AG04450 (cell line): ENCODE measurements at regions not wholly inside any gene's neighbourhood (a gene's known extent, or its start where the extent isn't known, plus 50 kb on each side); places are given as distances from the start of the nearest gene placed in this dataset.

Source experiments
- CTCF ChIA-PET: fragments of 300-600, 350-600 bp; formaldehyde crosslinking; extraction: SDS; loops from one replicate; lab custom pipeline; 2022; ENCODE audit warnings: antibody characterized with exemption, inconsistent platforms; lab: Charles Lee
- POLR2A ChIA-PET: fragments of 350-600 bp; formaldehyde crosslinking; extraction: SDS; loops from one replicate; lab custom pipeline; 2021; ENCODE audit warnings: antibody characterized with exemption, inconsistent platforms; lab: Yijun Ruan, JAX
- DNase-seq: peaks from one replicate; pipeline ENCODE4 v3.0.0-alpha.2; 2011; ENCODE audit warnings: low read depth, low spot score
- H3K27ac ChIP-seq: one replicate; pipeline ENCODE4 v1.5.1; 2012; ENCODE audit warnings: low read depth, low read length, control low read depth
- H3K27me3 ChIP-seq: one replicate; pipeline ENCODE4 v1.6.0; 2012; ENCODE audit warnings: low read length; ENCODE audit not compliant: control insufficient read depth, insufficient read depth
- H3K4me3 ChIP-seq: 2 replicates; pipeline ENCODE4 v1.5.1; 2011; ENCODE audit warnings: mild to moderate bottlenecking, low read depth, low read length, control low read depth
- H3K9me3 ChIP-seq: 2 replicates; pipeline ENCODE4 v1.5.1; 2012; ENCODE audit warnings: low read length; ENCODE audit not compliant: control insufficient read depth, insufficient read depth
- CTCF ChIP-seq: IDR thresholded peaks from 2 replicates; pipeline ENCODE4 v1.5.1; 2011; ENCODE audit warnings: low read depth, low read length, control low read depth, inconsistent platforms

GRCh38 chr21:43352568-43353281 is 74.2 kb downstream of the SIK1 start:
- ChIA-PET CTCF (no interaction called here), POLR2A (no interaction called here)
- DNase-seq, result no peak
- H3K27ac ChIP-seq, result no peak overlapping the region
- peaks cover 4% of the 10 kb centered on the region for H3K27me3 ChIP-seq
- no peak for TF ChIP-seq CTCF
- no peak overlapping the region for H3K4me3 ChIP-seq
- no peaks in the 10 kb centered on the region; the same call in 1 of the 2 replicates for H3K9me3 ChIP-seq

GRCh38 chr21:43352154-43352537 is 74.8 kb downstream of the SIK1 start:
- ChIA-PET POLR2A (no interaction called here), CTCF (no interaction called here)
- Histone ChIP-seq H3K27me3 (peaks cover 4% of the 10 kb centered on the region), H3K9me3 (no peaks in the 10 kb centered on the region; the same call in 1 of the 2 replicates), H3K27ac (no peak overlapping the region), H3K4me3 (no peak overlapping the region)
- no peak for TF ChIP-seq CTCF
- DNase-seq, result no peak

- CTCF ChIA-PET, result no interaction called here
- H3K9me3 ChIP-seq, result peaks cover 2% of the 10 kb centered on the region; the same call in 1 of the 2 replicates
- no peak overlapping the region for H3K27ac ChIP-seq
- POLR2A ChIA-PET, result interaction anchor here (0.7 kb wide), 1 partner anchor 21 kb away, joined by 7 read pairs; no protein-coding TSS in a partner anchor
- no peak for TF ChIP-seq CTCF
- DNase-seq, result no peak
- peaks cover 4% of the 10 kb centered on the region for H3K27me3 ChIP-seq
- H3K4me3 ChIP-seq, result no peak overlapping the region
Observed at GRCh38 chr21:43351501-43352153, 75.3 kb downstream of the SIK1 start.

- Histone ChIP-seq H3K9me3 (peaks cover 21% of the 10 kb centered on the region; the same call in 1 of the 2 replicates), H3K27me3 (peaks cover 2% of the 10 kb centered on the region), H3K4me3 (no peak overlapping the region), H3K27ac (no peak overlapping the region)
- TF ChIP-seq CTCF, result no peak
- CTCF ChIA-PET, result no interaction called here
- POLR2A ChIA-PET, result interaction anchor here (0.6 kb wide), 1 partner anchor 380 kb away, joined by 4 read pairs; no protein-coding TSS in a partner anchor
- DNase-seq, result no peak
Observed at GRCh38 chr21:43349644-43350043, 77.3 kb downstream of the SIK1 start.

GRCh38 chr21:43348801-43349261 is 78.1 kb downstream of the SIK1 start:
- ChIA-PET POLR2A (no interaction called here), CTCF (no interaction called here)
- no peak for TF ChIP-seq CTCF
- Histone ChIP-seq H3K27ac (no peak overlapping the region), H3K4me3 (no peak overlapping the region), H3K27me3 (no peaks in the 10 kb centered on the region), H3K9me3 (peaks cover 24% of the 10 kb centered on the region; the same call in 1 of the 2 replicates)
- DNase-seq, result no peak
